ENCODE measurements at regions not wholly inside any gene's neighbourhood (a gene's known extent, or its start where the extent isn't known, plus 50 kb on each side); places are given as distances from the start of the nearest gene placed in this dataset.

DNA sequence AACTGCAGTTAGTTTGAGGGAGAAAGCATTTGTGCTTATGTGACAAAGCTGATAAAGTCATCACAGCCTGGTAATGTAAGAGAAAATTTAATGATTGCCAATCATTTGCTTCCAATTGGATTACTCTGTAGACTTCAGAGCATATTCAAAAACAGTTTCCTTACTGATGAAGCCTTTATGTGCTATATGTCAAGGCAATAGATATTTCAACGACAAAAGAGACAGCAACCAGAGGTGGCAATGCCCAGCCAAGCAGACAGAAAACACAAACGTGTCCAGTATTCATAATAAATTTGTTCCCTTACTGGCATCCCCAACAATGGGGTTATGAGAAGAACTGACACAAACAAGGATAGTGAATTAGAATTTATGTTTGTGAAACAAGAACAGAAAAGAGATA, 1840.3 kb upstream of the PCDH7 start:
- Histone ChIP-seq H3K9ac (ENCODE audit: low read length) (no peak overlapping the region), H3K36me3 (ENCODE audit: control insufficient read depth, insufficient read depth, low read length) (no peaks in the 10 kb centered on the region), H3K27ac (ENCODE audit: low read depth, low read length) (no peak overlapping the region), H3K56ac (ENCODE audit: low read length) (no peak overlapping the region), H3K79me1 (ENCODE audit: low read length) (no peaks in the 10 kb centered on the region), H2BK120ac (ENCODE audit: low read depth, low read length) (no peak overlapping the region), H2BK5ac (ENCODE audit: low read length) (no peak overlapping the region), H2AK5ac (ENCODE audit: low read length) (no peak overlapping the region), H4K8ac (ENCODE audit: low read depth, low read length) (no peak overlapping the region), H3K4me1 (ENCODE audit: control insufficient read depth, low read depth, low read length) (no peaks in the 10 kb centered on the region), H3K23ac (ENCODE audit: low read length) (no peak overlapping the region), H3K4me3 (ENCODE audit: low read length) (no peak overlapping the region), H3K27me3 (ENCODE audit: insufficient read depth, low read length, poor library complexity) (no peaks in the 10 kb centered on the region), H4K5ac (ENCODE audit: low read length) (no peak overlapping the region), H3K18ac (ENCODE audit: low read length) (no peak overlapping the region), H3K79me2 (ENCODE audit: control insufficient read depth, insufficient read depth, low read length) (no peaks in the 10 kb centered on the region), H3K4me2 (ENCODE audit: low read length) (no peak overlapping the region), H2BK15ac (replicated peaks; ENCODE audit: low read depth) (no peak overlapping the region), H3K4ac (ENCODE audit: low read depth, low read length) (no peak overlapping the region)
- DNase-seq, result no peak
- no CpG with 5 or more reads among the region's 2 CpGs for WGBS (ENCODE audit: extremely low coverage, insufficient coverage, low lambda C conversion rate)

- Histone ChIP-seq H3K36me3 (ENCODE audit: control insufficient read depth, insufficient read depth, low read length) (no peaks in the 10 kb centered on the region), H4K5ac (ENCODE audit: low read length) (no peak overlapping the region), H3K23ac (ENCODE audit: low read length) (no peak overlapping the region), H3K27ac (ENCODE audit: low read depth, low read length) (no peak overlapping the region), H2BK5ac (ENCODE audit: low read length) (no peak overlapping the region), H3K27me3 (ENCODE audit: insufficient read depth, low read length, poor library complexity) (no peaks in the 10 kb centered on the region), H2BK15ac (replicated peaks; ENCODE audit: low read depth) (no peak overlapping the region), H2AK5ac (ENCODE audit: low read length) (no peak overlapping the region), H3K4me1 (ENCODE audit: control insufficient read depth, low read depth, low read length) (no peaks in the 10 kb centered on the region), H2BK120ac (ENCODE audit: low read depth, low read length) (no peak overlapping the region), H3K4ac (ENCODE audit: low read depth, low read length) (no peak overlapping the region), H4K8ac (ENCODE audit: low read depth, low read length) (no peak overlapping the region), H3K79me2 (ENCODE audit: control insufficient read depth, insufficient read depth, low read length) (no peaks in the 10 kb centered on the region), H3K9ac (ENCODE audit: low read length) (no peak overlapping the region), H3K4me2 (ENCODE audit: low read length) (no peak overlapping the region), H3K4me3 (ENCODE audit: low read length) (no peak overlapping the region), H3K18ac (ENCODE audit: low read length) (no peak overlapping the region), H3K79me1 (ENCODE audit: low read length) (no peaks in the 10 kb centered on the region), H3K56ac (ENCODE audit: low read length) (no peak overlapping the region)
- 100% methylated on average over 1 of the region's 2 CpGs for WGBS (ENCODE audit: extremely low coverage, insufficient coverage, low lambda C conversion rate)
- peak; percentile 2 for DNase-seq
Observed at GRCh38 chr4:28883211-28883610, 1837.0 kb upstream of the PCDH7 start.

DNA sequence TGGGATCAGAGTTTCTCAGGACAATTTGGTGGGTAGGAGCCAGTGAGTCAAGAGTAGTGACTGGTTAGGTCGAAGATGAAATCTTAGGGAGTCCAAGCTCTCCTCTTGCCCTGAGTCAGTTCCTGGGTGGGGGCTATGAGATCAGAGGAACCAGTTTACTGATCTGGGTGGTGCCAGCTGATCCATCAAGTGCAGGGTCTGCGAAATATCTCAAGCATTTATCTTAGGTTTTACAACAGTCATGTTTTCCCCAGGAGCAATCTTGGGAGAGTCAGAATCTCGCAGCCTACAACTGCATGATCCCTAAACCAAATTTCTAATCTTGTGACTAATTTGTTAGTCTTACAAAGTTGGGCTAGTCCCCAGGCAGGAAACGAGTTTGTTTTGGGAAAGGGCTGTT, 1833.2 kb upstream of the PCDH7 start:
- H3K79me2 ChIP-seq (ENCODE audit: control insufficient read depth, insufficient read depth, low read length), result no peaks in the 10 kb centered on the region
- H3K4me2 ChIP-seq (ENCODE audit: low read length), result no peak overlapping the region
- H3K4ac ChIP-seq (ENCODE audit: low read depth, low read length), result no peak overlapping the region
- no peaks in the 10 kb centered on the region for H3K4me1 ChIP-seq (ENCODE audit: control insufficient read depth, low read depth, low read length)
- no peaks in the 10 kb centered on the region for H3K27me3 ChIP-seq (ENCODE audit: insufficient read depth, low read length, poor library complexity)
- H2BK15ac ChIP-seq (replicated peaks; ENCODE audit: low read depth), result no peak overlapping the region
- no peak overlapping the region for H2AK5ac ChIP-seq (ENCODE audit: low read length)
- H2BK120ac ChIP-seq (ENCODE audit: low read depth, low read length), result no peak overlapping the region
- H3K9ac ChIP-seq (ENCODE audit: low read length), result no peak overlapping the region
- H3K27ac ChIP-seq (ENCODE audit: low read depth, low read length), result no peak overlapping the region
- no peak overlapping the region for H3K56ac ChIP-seq (ENCODE audit: low read length)
- H2BK5ac ChIP-seq (ENCODE audit: low read length), result no peak overlapping the region
- no peak overlapping the region for H3K18ac ChIP-seq (ENCODE audit: low read length)
- H4K5ac ChIP-seq (ENCODE audit: low read length), result no peak overlapping the region
- no peaks in the 10 kb centered on the region for H3K79me1 ChIP-seq (ENCODE audit: low read length)
- H3K23ac ChIP-seq (ENCODE audit: low read length), result no peak overlapping the region
- H3K4me3 ChIP-seq (ENCODE audit: low read length), result no peak overlapping the region
- no peaks in the 10 kb centered on the region for H3K36me3 ChIP-seq (ENCODE audit: control insufficient read depth, insufficient read depth, low read length)
- no peak for DNase-seq
- H4K8ac ChIP-seq (ENCODE audit: low read depth, low read length), result no peak overlapping the region
- no CpG with 5 or more reads among the region's 4 CpGs for WGBS (ENCODE audit: extremely low coverage, insufficient coverage, low lambda C conversion rate)

GRCh38 chr4:28890949-28891775, 1829.0 kb upstream of the PCDH7 start:
- Histone ChIP-seq H3K79me1 (ENCODE audit: low read length) (no peaks in the 10 kb centered on the region), H3K4me3 (ENCODE audit: low read length) (no peak overlapping the region), H3K27ac (ENCODE audit: low read depth, low read length) (no peak overlapping the region), H2AK5ac (ENCODE audit: low read length) (no peak overlapping the region), H2BK15ac (replicated peaks; ENCODE audit: low read depth) (no peak overlapping the region), H3K18ac (ENCODE audit: low read length) (no peak overlapping the region), H3K79me2 (ENCODE audit: control insufficient read depth, insufficient read depth, low read length) (no peaks in the 10 kb centered on the region), H3K9ac (ENCODE audit: low read length) (no peak overlapping the region), H3K23ac (ENCODE audit: low read length) (no peak overlapping the region), H2BK5ac (ENCODE audit: low read length) (no peak overlapping the region), H3K56ac (ENCODE audit: low read length) (no peak overlapping the region), H4K5ac (ENCODE audit: low read length) (no peak overlapping the region), H3K36me3 (ENCODE audit: control insufficient read depth, insufficient read depth, low read length) (no peaks in the 10 kb centered on the region), H3K4ac (ENCODE audit: low read depth, low read length) (no peak overlapping the region), H3K27me3 (ENCODE audit: insufficient read depth, low read length, poor library complexity) (no peaks in the 10 kb centered on the region), H3K4me2 (ENCODE audit: low read length) (no peak overlapping the region), H4K8ac (ENCODE audit: low read depth, low read length) (no peak overlapping the region), H3K4me1 (ENCODE audit: control insufficient read depth, low read depth, low read length) (no peaks in the 10 kb centered on the region), H2BK120ac (ENCODE audit: low read depth, low read length) (no peak overlapping the region)
- no CpG with 5 or more reads among the region's 3 CpGs for WGBS (ENCODE audit: extremely low coverage, insufficient coverage, low lambda C conversion rate)
- no peak for DNase-seq

DNA sequence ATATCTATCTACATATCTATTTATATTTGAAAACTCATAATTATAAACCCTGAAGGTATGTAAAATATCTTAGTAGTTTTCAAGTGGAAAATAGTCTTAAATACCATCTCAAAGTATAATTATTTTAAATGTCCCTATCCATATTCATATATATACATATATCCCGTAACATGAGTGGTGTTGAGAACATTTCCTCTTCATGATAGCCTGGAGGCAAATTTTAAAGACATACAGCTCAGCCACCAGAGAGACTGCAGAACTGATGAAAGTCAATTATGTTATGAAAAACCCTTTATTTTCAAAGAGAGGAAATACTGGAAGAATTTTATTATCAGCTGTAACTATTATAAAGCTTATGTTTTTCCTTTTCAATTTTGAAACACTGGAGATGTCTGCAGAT, 1806.7 kb upstream of the PCDH7 start:
- no CpG with 5 or more reads among the region's 1 CpG for WGBS (ENCODE audit: extremely low coverage, insufficient coverage, low lambda C conversion rate)
- Histone ChIP-seq H3K4me1 (ENCODE audit: control insufficient read depth, low read depth, low read length) (no peaks in the 10 kb centered on the region), H4K8ac (ENCODE audit: low read depth, low read length) (no peak overlapping the region), H2BK120ac (ENCODE audit: low read depth, low read length) (no peak overlapping the region), H2BK5ac (ENCODE audit: low read length) (no peak overlapping the region), H3K27me3 (ENCODE audit: insufficient read depth, low read length, poor library complexity) (no peaks in the 10 kb centered on the region), H3K79me2 (ENCODE audit: control insufficient read depth, insufficient read depth, low read length) (no peaks in the 10 kb centered on the region), H2BK15ac (replicated peaks; ENCODE audit: low read depth) (no peak overlapping the region), H4K5ac (ENCODE audit: low read length) (no peak overlapping the region), H3K36me3 (ENCODE audit: control insufficient read depth, insufficient read depth, low read length) (no peaks in the 10 kb centered on the region), H3K9ac (ENCODE audit: low read length) (no peak overlapping the region), H3K23ac (ENCODE audit: low read length) (no peak overlapping the region), H3K18ac (ENCODE audit: low read length) (no peak overlapping the region), H3K4me2 (ENCODE audit: low read length) (no peak overlapping the region), H3K4ac (ENCODE audit: low read depth, low read length) (no peak overlapping the region), H3K56ac (ENCODE audit: low read length) (no peak overlapping the region), H3K4me3 (ENCODE audit: low read length) (no peak overlapping the region), H3K27ac (ENCODE audit: low read depth, low read length) (no peak overlapping the region), H2AK5ac (ENCODE audit: low read length) (no peak overlapping the region), H3K79me1 (ENCODE audit: low read length) (no peaks in the 10 kb centered on the region)
- no peak for DNase-seq

- Histone ChIP-seq H3K4me3 (ENCODE audit: low read length) (no peak overlapping the region), H3K36me3 (ENCODE audit: control insufficient read depth, insufficient read depth, low read length) (no peaks in the 10 kb centered on the region), H3K9ac (ENCODE audit: low read length) (no peak overlapping the region), H3K27ac (ENCODE audit: low read depth, low read length) (no peak overlapping the region), H3K79me1 (ENCODE audit: low read length) (no peaks in the 10 kb centered on the region), H3K23ac (ENCODE audit: low read length) (no peak overlapping the region), H2BK120ac (ENCODE audit: low read depth, low read length) (no peak overlapping the region), H2BK5ac (ENCODE audit: low read length) (no peak overlapping the region), H3K4me2 (ENCODE audit: low read length) (no peak overlapping the region), H4K5ac (ENCODE audit: low read length) (no peak overlapping the region), H3K4ac (ENCODE audit: low read depth, low read length) (no peak overlapping the region), H3K27me3 (ENCODE audit: insufficient read depth, low read length, poor library complexity) (no peaks in the 10 kb centered on the region), H2AK5ac (ENCODE audit: low read length) (no peak overlapping the region), H3K56ac (ENCODE audit: low read length) (no peak overlapping the region), H3K4me1 (ENCODE audit: control insufficient read depth, low read depth, low read length) (no peaks in the 10 kb centered on the region), H2BK15ac (replicated peaks; ENCODE audit: low read depth) (no peak overlapping the region), H3K79me2 (ENCODE audit: control insufficient read depth, insufficient read depth, low read length) (no peaks in the 10 kb centered on the region), H4K8ac (ENCODE audit: low read depth, low read length) (no peak overlapping the region), H3K18ac (ENCODE audit: low read length) (no peak overlapping the region)
- no peak for DNase-seq
- no CpG with 5 or more reads among the region's 2 CpGs for WGBS (ENCODE audit: extremely low coverage, insufficient coverage, low lambda C conversion rate)
Observed at GRCh38 chr4:28916585-28916984, 1803.6 kb upstream of the PCDH7 start.

All from mesendoderm (in vitro differentiated cells).